Fibroblast of villous mesenchyme (primary cell): ENCODE measurements at regions not wholly inside any gene's neighbourhood (a gene's known extent, or its start where the extent isn't known, plus 50 kb on each side); places are given as distances from the start of the nearest gene placed in this dataset.
A peak's percentile ranks its signal among the peaks of the same experiment; 100 is the strongest.

ENCODE experiments used
- DNase-seq: peaks from one replicate; pipeline ENCODE4 v3.0.0-alpha.2; 2010; ENCODE audit warnings: low read depth
- H3K4me3 ChIP-seq: 2 replicates; pipeline ENCODE4 v1.5.1; 2011; ENCODE audit warnings: low read depth, mild to moderate bottlenecking, low read length
- TF ChIP-seq, protein P1 (sequence below): IDR thresholded peaks from 2 replicates; pipeline ENCODE4 v1.5.1; 2012; ENCODE audit warnings: low read depth, mild to moderate bottlenecking, low read length; ENCODE audit not compliant: insufficient read depth

- no peak overlapping the region for H3K4me3 ChIP-seq
- TF ChIP-seq, protein P1, sequence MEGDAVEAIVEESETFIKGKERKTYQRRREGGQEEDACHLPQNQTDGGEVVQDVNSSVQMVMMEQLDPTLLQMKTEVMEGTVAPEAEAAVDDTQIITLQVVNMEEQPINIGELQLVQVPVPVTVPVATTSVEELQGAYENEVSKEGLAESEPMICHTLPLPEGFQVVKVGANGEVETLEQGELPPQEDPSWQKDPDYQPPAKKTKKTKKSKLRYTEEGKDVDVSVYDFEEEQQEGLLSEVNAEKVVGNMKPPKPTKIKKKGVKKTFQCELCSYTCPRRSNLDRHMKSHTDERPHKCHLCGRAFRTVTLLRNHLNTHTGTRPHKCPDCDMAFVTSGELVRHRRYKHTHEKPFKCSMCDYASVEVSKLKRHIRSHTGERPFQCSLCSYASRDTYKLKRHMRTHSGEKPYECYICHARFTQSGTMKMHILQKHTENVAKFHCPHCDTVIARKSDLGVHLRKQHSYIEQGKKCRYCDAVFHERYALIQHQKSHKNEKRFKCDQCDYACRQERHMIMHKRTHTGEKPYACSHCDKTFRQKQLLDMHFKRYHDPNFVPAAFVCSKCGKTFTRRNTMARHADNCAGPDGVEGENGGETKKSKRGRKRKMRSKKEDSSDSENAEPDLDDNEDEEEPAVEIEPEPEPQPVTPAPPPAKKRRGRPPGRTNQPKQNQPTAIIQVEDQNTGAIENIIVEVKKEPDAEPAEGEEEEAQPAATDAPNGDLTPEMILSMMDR = no peak
- peak; percentile 13 for DNase-seq
Measured at GRCh38 chr3:193780397-193780796, 187.4 kb downstream of the OPA1 start.

GRCh38 chr3:193780810-193781478 is 187.9 kb downstream of the OPA1 start:
- TF ChIP-seq, protein P1 = peak; percentile 87
- peak; percentile 81 for DNase-seq
- no peak overlapping the region for H3K4me3 ChIP-seq

DNA sequence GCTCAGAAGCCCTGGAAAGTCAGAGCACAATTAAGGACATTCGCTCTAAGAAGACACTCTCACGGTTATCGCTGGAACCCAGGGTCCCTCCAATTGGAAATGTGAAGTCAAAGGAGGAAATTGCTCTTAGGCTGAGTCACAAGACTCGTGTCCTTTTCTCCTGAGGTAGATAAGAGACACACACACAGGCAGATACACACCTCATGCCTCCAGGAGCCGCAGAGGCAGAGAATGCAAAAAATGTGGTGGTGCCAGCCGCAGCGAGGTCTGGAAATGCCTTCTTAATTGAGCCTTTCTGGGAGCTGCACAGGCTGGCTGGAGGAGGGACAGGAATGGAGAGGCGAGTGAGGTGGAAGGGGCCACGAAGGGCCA is 189.3 kb downstream of the OPA1 start:
- TF ChIP-seq, protein P1 = no peak
- no peak for DNase-seq
- no peak overlapping the region for H3K4me3 ChIP-seq

GRCh38 chr3:193782747-193783146 is 189.7 kb downstream of the OPA1 start:
- TF ChIP-seq, protein P1 = no peak
- no peak for DNase-seq
- no peak overlapping the region for H3K4me3 ChIP-seq

DNA sequence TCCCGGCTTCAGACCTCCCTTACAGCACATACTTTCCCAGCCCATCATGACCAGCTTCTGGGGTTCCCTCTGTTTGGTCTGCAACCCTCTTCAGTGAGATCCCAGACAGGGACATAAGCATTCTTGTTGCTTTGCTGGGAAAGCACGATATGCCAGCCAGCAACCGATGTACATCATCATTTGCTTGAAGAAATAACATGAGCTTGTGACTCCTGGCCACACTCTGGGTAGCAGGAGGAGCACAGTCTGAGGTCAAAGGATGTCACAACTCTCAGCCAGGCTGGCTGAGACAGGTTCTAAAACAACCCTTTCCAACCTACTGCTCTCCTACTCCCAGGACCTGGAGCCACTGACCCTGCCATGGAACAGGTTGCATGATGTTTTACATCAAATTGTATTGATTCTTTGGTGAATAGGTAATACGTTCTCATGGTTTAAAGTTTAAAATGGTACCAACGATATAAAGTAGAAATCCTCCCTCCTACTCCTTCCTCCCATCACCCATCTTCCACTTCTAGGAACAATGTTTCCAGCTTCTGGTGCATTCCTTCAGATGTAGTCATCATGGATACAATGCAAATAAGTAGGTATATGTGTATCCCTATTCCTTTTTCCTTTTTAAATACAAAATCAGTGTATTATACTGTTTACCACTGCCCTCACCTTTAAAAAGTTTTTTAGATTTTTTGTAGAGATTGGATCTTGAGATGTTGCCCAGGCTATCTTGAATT is 190.3 kb downstream of the OPA1 start:
- DNase-seq = peak; percentile 20

DNA sequence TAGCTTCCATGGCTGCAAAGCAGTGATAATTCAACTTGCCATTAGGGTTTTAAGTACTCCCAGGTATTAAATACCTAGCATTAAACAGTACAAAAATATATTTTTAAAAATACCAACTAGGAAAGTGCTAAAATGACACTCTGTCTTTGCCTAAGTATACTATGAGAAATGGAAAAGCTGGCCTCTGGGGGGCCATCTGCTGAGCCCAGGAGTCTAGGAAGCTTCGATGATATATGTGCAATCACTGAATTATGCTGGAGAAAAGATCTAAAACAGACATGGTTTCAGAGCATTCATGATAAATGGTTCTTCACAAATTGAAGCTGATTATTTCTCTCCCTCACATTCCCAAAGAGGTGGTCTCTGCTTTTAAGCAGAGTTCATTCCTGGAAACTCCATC is 191.8 kb downstream of the OPA1 start:
- no peak overlapping the region for H3K4me3 ChIP-seq
- no peak for DNase-seq
- TF ChIP-seq, protein P1 = no peak

More for the DNA sequence above, 190.3 kb downstream of the OPA1 start:
- TF ChIP-seq, protein P1 = no peak
- H3K4me3 ChIP-seq = no peak overlapping the region
